ENCODE measurements at regions not wholly inside any gene's neighbourhood (a gene's known extent, or its start where the extent isn't known, plus 50 kb on each side); places are given as distances from the start of the nearest gene placed in this dataset.
"Not testable (repeated sequence)": the region's sequence is repeated elsewhere in the genome, so short reads cannot be mapped to it uniquely, and the experiment has no call there.

DNA sequence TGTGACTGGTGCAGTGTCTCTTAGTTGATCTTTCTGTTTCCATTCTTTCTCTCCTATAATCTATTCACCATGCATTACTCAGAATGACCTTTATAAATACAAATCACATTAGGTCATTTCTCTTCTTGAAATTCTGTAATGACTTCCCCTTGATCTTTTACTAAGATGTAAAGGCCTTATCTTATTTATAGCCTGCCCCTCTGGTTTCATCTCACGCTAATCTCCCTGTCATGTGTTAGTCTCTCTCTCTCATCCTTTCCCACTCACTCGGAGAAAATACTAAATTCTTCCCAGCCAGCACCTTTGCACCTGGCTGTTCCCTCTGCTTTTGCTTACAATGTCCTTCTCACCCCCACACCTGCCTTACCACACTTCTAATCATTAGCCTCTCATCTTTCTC lies 530.8 kb downstream of the ADCYAP1 start:
- H3K36me3 Mint-ChIP-seq = no peaks in the 10 kb centered on the region
- DNase-seq (no peak), ATAC-seq (no peak)
- no peaks in the 10 kb centered on the region for H3K27me3 Mint-ChIP-seq
- H3K9me3 Mint-ChIP-seq = peaks cover 0 to 4% (median 0%) of the 10 kb centered on the region in 9 donors
- H3K4me3 Mint-ChIP-seq = no peak overlapping the region
- H3K4me1 Mint-ChIP-seq = no peaks in the 10 kb centered on the region
- POLR2A ChIA-PET = no interaction called here
- H3K27ac Mint-ChIP-seq = no peak overlapping the region

DNA sequence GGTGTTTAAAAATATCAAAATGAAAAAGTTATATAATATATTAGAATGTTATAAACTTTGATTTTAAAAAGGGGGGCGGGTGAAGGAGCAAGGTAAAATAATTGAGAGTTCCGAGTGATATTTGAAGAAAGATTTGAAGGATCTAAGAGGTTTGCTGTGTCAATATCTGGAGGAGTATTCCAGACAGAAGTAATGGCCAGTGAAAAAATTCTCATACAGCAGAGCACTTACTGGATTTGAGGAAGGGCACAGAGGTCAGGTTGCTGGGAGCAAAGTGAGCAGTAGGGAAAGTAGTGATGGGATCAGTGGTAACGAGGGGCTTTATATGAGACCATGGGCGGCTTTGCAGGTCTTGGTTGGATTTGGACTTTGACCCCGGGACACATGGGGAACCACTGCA lies 531.5 kb downstream of the ADCYAP1 start:
- Mint-ChIP-seq H3K27me3 (no peaks in the 10 kb centered on the region), H3K27ac (no peak overlapping the region), H3K9me3 (peaks cover 0 to 5% (median 0%) of the 10 kb centered on the region in 9 donors), H3K4me3 (no peak overlapping the region), H3K4me1 (no peaks in the 10 kb centered on the region), H3K36me3 (no peaks in the 10 kb centered on the region)
- ATAC-seq (no peak), DNase-seq (no peak)
- POLR2A ChIA-PET = no interaction called here

DNA sequence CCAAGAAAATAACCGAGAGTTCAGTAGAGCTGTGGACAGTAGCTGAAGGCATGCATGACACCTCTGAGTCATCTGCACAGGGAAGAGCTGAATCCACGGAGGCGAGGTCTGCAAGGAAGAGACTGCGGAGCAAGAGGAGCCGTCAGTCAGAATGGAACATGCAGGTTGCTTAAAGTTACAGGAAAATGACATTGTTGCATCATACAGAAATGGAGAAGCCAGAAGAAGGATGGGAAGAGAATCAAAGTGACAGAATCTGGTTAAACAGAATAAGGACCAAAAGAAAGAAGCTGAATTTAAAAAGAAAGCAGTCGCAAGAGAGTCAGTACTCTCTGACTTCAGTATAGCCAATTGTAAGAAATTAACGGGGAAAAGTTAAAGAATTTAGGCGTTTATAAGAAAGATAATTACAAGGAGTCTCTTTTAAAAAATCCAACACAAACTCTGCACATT lies 533.8 kb downstream of the ADCYAP1 start:
- POLR2A ChIA-PET = no interaction called here
- Mint-ChIP-seq H3K4me1 (no peaks in the 10 kb centered on the region), H3K9me3 (peaks cover 0 to 5% (median 0%) of the 10 kb centered on the region in 9 donors)

DNA sequence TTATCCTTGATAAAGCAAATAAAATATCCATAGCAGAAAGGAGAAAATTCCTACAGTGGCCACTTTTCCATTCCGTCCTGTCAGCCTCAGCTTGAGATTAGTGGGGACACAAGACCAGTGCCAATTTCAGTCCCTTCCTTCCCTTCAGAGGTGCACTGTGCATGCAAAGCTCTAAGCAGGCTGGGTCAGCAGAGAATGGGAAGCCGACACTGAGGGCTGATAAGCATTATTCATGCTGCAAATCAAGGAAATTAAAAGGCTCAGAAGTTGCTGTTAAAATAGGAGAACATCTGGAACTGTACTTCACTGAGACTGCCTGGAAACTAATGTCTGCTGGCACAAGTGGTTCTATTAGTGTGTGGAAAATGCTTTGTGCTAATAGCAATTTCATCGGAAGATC lies 534.3 kb downstream of the ADCYAP1 start:
- Mint-ChIP-seq H3K4me3 (no peak overlapping the region), H3K4me1 (no peaks in the 10 kb centered on the region), H3K9me3 (peaks cover 0 to 5% (median 0%) of the 10 kb centered on the region in 9 donors), H3K36me3 (no peaks in the 10 kb centered on the region), H3K27ac (no peak overlapping the region), H3K27me3 (no peaks in the 10 kb centered on the region)
- POLR2A ChIA-PET = no interaction called here
- DNase-seq (no peak), ATAC-seq (no peak)

More for the DNA sequence above, 533.8 kb downstream of the ADCYAP1 start:
- Mint-ChIP-seq H3K4me3 (no peak overlapping the region), H3K36me3 (no peaks in the 10 kb centered on the region), H3K27me3 (no peaks in the 10 kb centered on the region), H3K27ac (no peak overlapping the region)
- DNase-seq = no peak
- ATAC-seq = no peak

DNA sequence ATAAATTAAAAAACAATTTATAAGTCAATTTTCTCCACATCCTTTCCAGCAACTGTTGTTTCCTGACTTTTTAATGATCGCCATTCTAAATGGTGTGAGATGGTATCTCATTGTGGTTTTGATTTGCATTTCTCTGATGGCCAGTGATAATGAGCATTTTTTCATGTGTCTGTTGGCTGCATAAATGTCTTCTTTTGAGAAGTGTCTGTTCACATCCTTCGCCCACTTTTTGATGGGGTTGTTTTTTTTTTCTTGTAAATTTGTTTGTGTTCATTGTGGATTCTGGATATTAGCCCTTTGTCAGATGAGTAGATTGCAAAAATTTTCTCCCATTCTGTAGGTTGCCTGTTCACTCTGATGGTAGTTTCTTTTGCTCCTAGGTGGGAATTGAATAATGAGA lies 539.4 kb downstream of the ADCYAP1 start:
- DNase-seq, H3K4me1 Mint-ChIP-seq, H3K4me3 Mint-ChIP-seq, H3K9me3 Mint-ChIP-seq, POLR2A ChIA-PET, H3K36me3 Mint-ChIP-seq, H3K27me3 Mint-ChIP-seq, H3K27ac Mint-ChIP-seq, ATAC-seq: not testable (repeated sequence)

DNA sequence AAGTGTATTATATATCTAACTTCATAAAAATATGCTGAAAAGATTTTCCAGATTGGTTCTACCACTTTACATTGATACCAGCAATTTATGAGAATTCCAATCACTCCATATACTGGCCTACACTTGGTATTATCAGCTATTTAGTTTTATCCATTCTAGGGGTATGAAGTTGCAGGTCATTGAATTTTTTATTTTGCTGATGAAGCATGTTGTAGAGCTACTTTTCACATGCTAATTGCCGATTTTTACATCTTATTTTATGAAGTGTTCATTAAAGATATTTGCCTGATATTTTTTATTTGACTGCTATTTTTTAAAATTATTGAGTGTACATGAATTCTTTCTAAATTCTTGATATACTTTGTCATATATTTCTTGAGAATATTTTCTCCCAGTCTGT lies 542.1 kb downstream of the ADCYAP1 start:
- no peak overlapping the region for H3K4me3 Mint-ChIP-seq
- DNase-seq = no peak
- no peaks in the 10 kb centered on the region for H3K4me1 Mint-ChIP-seq
- H3K36me3 Mint-ChIP-seq = no peaks in the 10 kb centered on the region
- H3K27ac Mint-ChIP-seq = no peak overlapping the region
- no peak for ATAC-seq
- POLR2A ChIA-PET = no interaction called here
- H3K27me3 Mint-ChIP-seq = no peaks in the 10 kb centered on the region
- peaks cover 0 to 3% (median 2%) of the 10 kb centered on the region in 9 donors for H3K9me3 Mint-ChIP-seq

DNA sequence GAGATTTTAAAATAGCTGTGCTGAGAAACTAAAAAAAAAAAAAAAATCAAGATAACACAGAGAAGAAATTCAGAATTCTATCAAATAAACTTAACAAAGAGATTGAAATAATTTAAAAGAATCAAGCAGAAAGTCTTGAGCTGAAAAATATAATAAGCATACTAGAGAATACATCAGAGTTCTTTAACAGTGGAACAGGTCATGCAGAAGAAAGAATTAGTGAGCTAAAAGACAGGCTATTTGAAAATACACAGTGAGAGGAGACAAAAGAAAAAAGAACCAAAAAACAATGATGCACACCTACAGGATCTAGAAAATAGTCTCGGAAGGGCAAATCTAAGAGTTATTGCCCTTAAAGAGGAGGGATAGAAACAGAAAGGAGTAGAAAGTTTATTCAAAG lies 548.1 kb downstream of the ADCYAP1 start:
- Mint-ChIP-seq H3K27me3 (no peaks in the 10 kb centered on the region), H3K27ac (no peak overlapping the region), H3K36me3 (peaks cover 0 to 9% (median 2%) of the 10 kb centered on the region in 3 donors), H3K9me3 (peaks cover 6 to 42% (median 18%) of the 10 kb centered on the region in 9 donors), H3K4me1 (no peaks in the 10 kb centered on the region), H3K4me3 (no peak overlapping the region)
- POLR2A ChIA-PET = no interaction called here
- ATAC-seq (no peak), DNase-seq (no peak)

DNA sequence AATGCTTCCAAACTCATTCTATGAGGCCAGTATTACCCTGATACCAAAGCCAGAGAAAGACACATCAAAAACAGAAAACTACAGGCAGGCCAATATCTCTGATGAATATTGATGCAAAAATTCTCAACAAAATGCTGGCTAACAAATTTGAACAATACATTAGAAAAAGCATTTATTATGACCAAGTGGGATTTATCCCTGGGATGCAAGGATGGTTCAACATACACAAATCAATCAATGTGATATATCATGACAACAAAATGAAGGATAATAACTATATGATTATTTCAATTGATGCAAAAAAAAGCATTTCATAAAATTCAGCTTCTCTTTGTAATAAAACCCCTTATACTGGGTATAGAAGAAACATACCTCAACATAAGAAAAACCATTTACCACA lies 550.9 kb downstream of the ADCYAP1 start:
- no peak for DNase-seq
- Mint-ChIP-seq H3K9me3 (peaks cover 11 to 62% (median 18%) of the 10 kb centered on the region in 9 donors), H3K36me3 (peaks cover 0 to 9% (median 2%) of the 10 kb centered on the region in 3 donors), H3K4me3 (no peak overlapping the region), H3K27ac (no peak overlapping the region), H3K27me3 (no peaks in the 10 kb centered on the region), H3K4me1 (no peaks in the 10 kb centered on the region)
- no peak for ATAC-seq
- POLR2A ChIA-PET = interaction anchor here (0.6 kb wide), 1 partner anchor 412 kb away, joined by 3 read pairs; no protein-coding TSS in a partner anchor

DNA sequence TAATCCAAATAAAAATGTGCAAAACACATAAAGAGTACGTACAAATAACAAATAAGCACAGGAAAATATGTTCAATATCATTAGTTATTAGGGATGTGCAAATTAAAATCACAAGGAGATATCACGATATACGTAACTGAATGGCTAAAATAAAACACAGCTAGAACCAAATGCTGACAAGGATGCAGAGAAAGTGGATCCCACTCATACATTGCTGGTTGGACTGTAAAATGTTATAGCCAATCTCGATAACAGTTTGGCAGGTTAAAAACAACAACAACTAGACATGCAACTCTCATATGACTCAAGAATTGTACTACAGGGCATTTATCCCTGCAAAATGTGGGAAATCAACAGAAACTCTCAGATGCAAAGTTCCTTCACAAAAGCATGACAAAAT lies 553.9 kb downstream of the ADCYAP1 start:
- ATAC-seq (no peak), DNase-seq (no peak)
- no peaks in the 10 kb centered on the region for H3K4me1 Mint-ChIP-seq
- H3K9me3 Mint-ChIP-seq = peaks cover 4 to 47% (median 9%) of the 10 kb centered on the region in 9 donors
- H3K27me3 Mint-ChIP-seq = no peaks in the 10 kb centered on the region
- H3K36me3 Mint-ChIP-seq = peaks cover 0 to 2% (median 0%) of the 10 kb centered on the region in 3 donors
- no peak overlapping the region for H3K4me3 Mint-ChIP-seq
- POLR2A ChIA-PET = no interaction called here
- no peak overlapping the region for H3K27ac Mint-ChIP-seq

DNA sequence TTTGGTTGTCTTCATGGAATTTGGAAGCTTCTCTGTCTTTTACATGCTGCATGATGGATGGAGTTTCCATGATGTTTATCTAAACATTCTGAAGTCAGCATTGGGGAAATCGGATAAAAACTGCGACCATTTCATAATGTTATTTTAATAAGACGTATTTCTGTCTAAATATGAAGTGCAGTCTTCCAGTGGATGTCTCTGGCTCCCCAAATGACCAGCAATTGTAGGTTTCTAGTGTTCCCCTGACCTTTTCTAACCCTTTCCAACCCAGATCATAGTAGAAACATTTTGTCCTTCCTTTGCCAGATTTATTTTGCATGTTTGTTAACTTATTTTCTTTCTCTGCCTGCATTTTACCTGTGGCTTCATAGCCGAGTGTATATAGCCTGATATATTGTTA lies 559.3 kb downstream of the ADCYAP1 start:
- ATAC-seq (no peak), DNase-seq (no peak)
- H3K36me3 Mint-ChIP-seq = no peaks in the 10 kb centered on the region
- H3K27me3 Mint-ChIP-seq = no peaks in the 10 kb centered on the region
- no peaks in the 10 kb centered on the region for H3K4me1 Mint-ChIP-seq
- POLR2A ChIA-PET = no interaction called here
- H3K4me3 Mint-ChIP-seq = no peak overlapping the region
- no peak overlapping the region for H3K27ac Mint-ChIP-seq
- peaks cover 0 to 10% (median 5%) of the 10 kb centered on the region in 9 donors for H3K9me3 Mint-ChIP-seq

DNA sequence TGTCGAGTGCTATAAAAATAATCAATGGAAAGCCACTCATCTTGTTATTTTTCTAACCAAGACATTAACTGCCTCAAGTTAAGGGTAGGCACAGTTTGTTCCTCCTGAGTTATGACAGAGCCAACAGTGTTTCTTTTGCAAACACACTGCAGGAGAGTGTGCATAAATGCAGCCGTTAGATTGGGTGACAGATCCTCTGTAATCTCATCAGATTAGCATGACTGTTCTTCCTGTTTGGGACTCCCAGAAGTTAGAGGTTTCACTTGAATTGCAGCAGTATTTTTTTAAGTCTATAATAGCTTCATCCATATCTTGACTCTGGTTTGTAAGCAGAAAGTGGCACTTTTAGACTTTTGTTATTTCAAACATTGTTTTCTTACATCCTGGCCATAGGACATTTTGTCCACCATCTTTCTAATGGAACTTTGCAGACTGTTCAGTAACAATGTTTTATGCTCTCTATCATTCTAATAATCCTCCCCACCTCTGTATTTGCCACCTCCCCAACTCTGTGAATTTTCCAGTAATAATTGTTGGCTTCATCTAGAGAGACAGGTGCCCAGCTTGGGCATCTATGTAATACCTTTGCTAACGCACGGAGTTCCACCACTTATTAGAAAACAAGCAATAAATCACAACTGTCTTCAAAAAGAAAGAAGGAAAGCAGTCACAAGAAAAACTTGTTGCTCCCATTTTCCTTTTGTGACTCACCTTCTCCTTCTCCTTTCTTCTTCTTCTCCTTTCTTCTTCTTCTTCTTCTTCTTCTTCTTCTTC lies 560.0 kb downstream of the ADCYAP1 start:
- Mint-ChIP-seq H3K4me1 (no peaks in the 10 kb centered on the region), H3K36me3 (no peaks in the 10 kb centered on the region), H3K9me3 (peaks cover 0 to 10% (median 2%) of the 10 kb centered on the region in 9 donors), H3K27ac (no peak overlapping the region), H3K27me3 (no peaks in the 10 kb centered on the region), H3K4me3 (no peak overlapping the region)
- ATAC-seq = no peak
- POLR2A ChIA-PET = no interaction called here
- DNase-seq = no peak

DNA sequence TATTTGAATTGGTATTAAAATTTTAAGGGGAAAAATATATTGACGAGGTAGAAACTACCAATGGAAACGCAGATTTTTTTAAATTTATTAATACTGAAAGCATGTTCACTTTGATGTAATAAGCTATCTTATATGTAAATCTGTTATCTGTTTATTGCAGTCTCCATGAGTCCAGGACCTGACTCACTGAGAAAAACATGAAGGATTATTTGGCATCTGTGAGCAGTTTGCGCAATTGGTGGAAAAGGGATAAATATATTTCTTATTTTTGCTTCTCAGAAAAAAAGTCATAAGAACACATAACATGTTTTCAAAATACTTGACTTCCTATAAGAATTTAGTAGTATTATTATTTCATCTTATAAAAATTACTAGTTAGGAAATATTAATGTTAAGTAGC lies 561.4 kb downstream of the ADCYAP1 start:
- H3K36me3 Mint-ChIP-seq = no peaks in the 10 kb centered on the region
- no peaks in the 10 kb centered on the region for H3K4me1 Mint-ChIP-seq
- no peak for ATAC-seq
- H3K27ac Mint-ChIP-seq = no peak overlapping the region
- DNase-seq = no peak
- POLR2A ChIA-PET = no interaction called here
- peaks cover 0 to 10% (median 0%) of the 10 kb centered on the region in 9 donors for H3K9me3 Mint-ChIP-seq
- no peaks in the 10 kb centered on the region for H3K27me3 Mint-ChIP-seq
- H3K4me3 Mint-ChIP-seq = no peak overlapping the region

DNA sequence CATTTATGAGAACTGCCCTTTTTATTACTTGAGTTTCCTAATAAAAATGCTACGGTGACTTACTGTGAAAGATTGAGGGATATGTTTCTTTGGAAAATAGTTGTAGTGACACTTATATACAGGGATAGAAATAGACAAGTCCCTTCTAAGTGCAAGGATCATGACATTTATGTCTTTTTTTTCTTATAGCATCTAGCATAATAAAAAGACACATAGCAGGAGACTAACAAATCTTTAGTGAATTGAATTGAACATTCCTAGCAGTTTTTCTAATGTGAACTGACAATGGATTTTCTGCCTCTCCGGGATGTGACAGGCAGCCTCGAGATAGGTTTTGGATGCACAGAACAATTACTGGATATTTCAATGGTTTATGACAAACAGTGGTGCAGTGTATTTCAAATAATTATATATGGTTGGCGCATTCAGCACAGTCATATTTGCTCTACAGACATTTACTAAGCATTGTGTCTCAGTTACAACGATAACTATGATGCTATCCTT lies 562.8 kb downstream of the ADCYAP1 start:
- POLR2A ChIA-PET = no interaction called here
- ATAC-seq (no peak), DNase-seq (no peak)
- Mint-ChIP-seq H3K27ac (no peak overlapping the region), H3K9me3 (peaks cover 0 to 11% (median 0%) of the 10 kb centered on the region in 9 donors), H3K4me3 (no peak overlapping the region), H3K36me3 (no peaks in the 10 kb centered on the region), H3K27me3 (no peaks in the 10 kb centered on the region), H3K4me1 (no peaks in the 10 kb centered on the region)

DNA sequence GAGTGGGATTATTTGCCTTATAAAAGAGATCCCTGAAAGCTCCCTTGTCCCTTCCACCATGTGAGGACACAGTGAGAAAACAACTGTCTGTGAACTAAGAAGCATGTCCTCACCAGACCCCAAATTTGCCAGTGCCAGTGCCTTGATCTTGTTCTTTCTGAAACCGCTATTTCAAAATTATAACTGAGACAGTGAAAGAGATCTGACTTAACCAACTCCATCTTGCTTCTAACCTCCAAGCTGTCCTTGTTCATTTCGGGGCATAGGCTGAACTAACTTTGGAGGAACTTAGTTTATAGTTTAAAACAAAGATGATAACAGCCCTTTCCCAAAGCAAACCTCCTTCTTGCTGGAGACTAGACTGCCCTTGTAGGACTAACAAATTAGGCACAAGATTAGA lies 563.9 kb downstream of the ADCYAP1 start:
- Mint-ChIP-seq H3K27me3 (no peaks in the 10 kb centered on the region), H3K27ac (no peak overlapping the region), H3K4me1 (no peaks in the 10 kb centered on the region), H3K4me3 (no peak overlapping the region), H3K36me3 (no peaks in the 10 kb centered on the region), H3K9me3 (peaks cover 0 to 11% (median 0%) of the 10 kb centered on the region in 9 donors)
- POLR2A ChIA-PET = no interaction called here
- DNase-seq = no peak
- ATAC-seq = no peak
